ENCODE measurements at regions not wholly inside any gene's neighbourhood (a gene's known extent, or its start where the extent isn't known, plus 50 kb on each side); places are given as distances from the start of the nearest gene placed in this dataset.

- TF ChIP-seq POLR2A (IDR thresholded peaks at IDR 0.05; ENCODE audit: borderline replicate concordance, extremely low read depth, insufficient read depth, insufficient read length) (no peak), SIN3A (IDR thresholded peaks at IDR 0.05; ENCODE audit: low read depth) (no peak), ELF1 (IDR thresholded peaks at IDR 0.05; ENCODE audit: borderline replicate concordance, low read depth) (no peak), ATF3 (IDR thresholded peaks at IDR 0.05) (no peak), RAD21 (IDR thresholded peaks at IDR 0.05; ENCODE audit: low read depth) (no peak), CEBPB (IDR thresholded peaks at IDR 0.05; ENCODE audit: low read depth) (no peak), CTCF (IDR thresholded peaks at IDR 0.05 in 2 of 3, conservative IDR thresholded peaks at IDR 0.05 in 1 of 3; ENCODE audit: borderline replicate concordance in 1 of 3, insufficient read depth in 1 of 3, low read depth in 2 of 3, low read length in 2 of 3) (no peak), EGR1 (IDR thresholded peaks at IDR 0.05; ENCODE audit: low read depth) (no peak), TCF7L2 (IDR thresholded peaks at IDR 0.05; ENCODE audit: borderline replicate concordance, extremely low read depth, insufficient read depth, insufficient read length) (no peak)
Measured at GRCh38 chr10:124287071-124287685, 131.5 kb downstream of the OAT start.
